ENCODE measurements at regions not wholly inside any gene's neighbourhood (a gene's known extent, or its start where the extent isn't known, plus 50 kb on each side); places are given as distances from the start of the nearest gene placed in this dataset.

DNA sequence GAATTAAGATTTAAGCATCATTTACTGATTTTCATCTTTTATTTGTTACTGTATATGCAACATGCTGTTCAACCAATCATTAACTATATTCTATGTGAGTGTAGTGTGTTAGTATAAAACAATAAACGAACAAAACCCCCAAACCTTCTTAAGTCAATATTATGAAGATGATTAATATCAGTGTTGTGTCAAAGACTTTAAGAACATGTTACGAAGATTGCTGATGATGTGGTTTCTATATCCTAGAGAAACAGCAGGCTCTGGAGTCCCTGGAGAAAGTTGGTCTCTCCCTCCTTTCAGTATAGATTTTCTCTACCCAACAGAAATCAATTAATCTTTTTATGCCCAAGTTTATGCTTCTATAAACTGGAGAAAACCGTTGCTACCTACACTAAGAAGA, 393.8 kb upstream of the HSF2 start:
- Histone ChIP-seq H3K18ac (ENCODE audit: insufficient read length, low read depth, low read length) (no peak overlapping the region), H4K5ac (ENCODE audit: insufficient read length, low read depth, low read length) (no peak overlapping the region), H3K79me1 (ENCODE audit: insufficient read depth, low read depth, low read length, poor library complexity, severe bottlenecking) (no peaks in the 10 kb centered on the region), H3K23me2 (ENCODE audit: insufficient read length, low read depth, low read length, poor library complexity, severe bottlenecking) (no peaks in the 10 kb centered on the region), H2AFZ (ENCODE audit: low read length) (no peak overlapping the region), H3K4ac (ENCODE audit: low read depth, low read length) (no peak overlapping the region), H3K4me2 (ENCODE audit: insufficient read depth, insufficient read length, low read length) (no peak overlapping the region), H3K4me1 (ENCODE audit: insufficient read depth, low read length) (peaks cover 9% of the 10 kb centered on the region; the same call in 1 of the 2 replicates), H4K91ac (ENCODE audit: insufficient read length, low read depth, low read length) (no peak overlapping the region), H3K9me3 (ENCODE audit: control insufficient read depth, low read depth, low read length) (no peaks in the 10 kb centered on the region), H4K20me1 (ENCODE audit: control insufficient read depth, insufficient read depth, insufficient read length) (no peaks in the 10 kb centered on the region), H3K79me2 (ENCODE audit: insufficient read depth, low read length) (no peaks in the 10 kb centered on the region), H3K56ac (ENCODE audit: insufficient read length, low read depth, low read length) (no peak overlapping the region), H2BK20ac (ENCODE audit: low read depth, low read length, poor library complexity, severe bottlenecking) (no peak overlapping the region), H3T11ph (ENCODE audit: low read length) (no peak overlapping the region), H2BK12ac (ENCODE audit: insufficient read length, low read depth, low read length) (no peak overlapping the region), H2AK5ac (ENCODE audit: insufficient read length, low read length) (no peak overlapping the region), H2BK120ac (ENCODE audit: low read depth, low read length, poor library complexity, severe bottlenecking) (no peak overlapping the region), H3K9ac (ENCODE audit: extremely low read depth, insufficient read length, low read length) (no peak overlapping the region), H2BK5ac (ENCODE audit: insufficient read length, low read length) (no peak overlapping the region), H3K23ac (ENCODE audit: insufficient read length, low read depth, low read length) (no peak overlapping the region), H4K8ac (replicated peaks; ENCODE audit: insufficient read length, low read depth, low read length) (no peak overlapping the region), H3K27me3 (ENCODE audit: insufficient read depth, low read length) (no peaks in the 10 kb centered on the region), H3K14ac (ENCODE audit: insufficient read depth, low read length) (no peak overlapping the region), H3K27ac (ENCODE audit: insufficient read length, low read depth, low read length) (no peak overlapping the region), H2BK15ac (ENCODE audit: low read depth, low read length) (no peak overlapping the region)
- peaks cover 45 to 49% of the 10 kb centered on the region in 2 experiments for H3K4me1 Mint-ChIP-seq
- peaks cover 0 to 6% (median 5%) of the 10 kb centered on the region in 3 experiments; a peak in 3 of 7 replicates for H3K36me3 Mint-ChIP-seq (ENCODE audit: insufficient read depth in 1 of 3, low read depth in 3 of 3)
- H3K4me3 Mint-ChIP-seq, result no peak overlapping the region
- H3K27ac Mint-ChIP-seq, result no peak overlapping the region; a peak in 1 of 7 replicates
- no peak for DNase-seq
- H3K27me3 Mint-ChIP-seq (ENCODE audit: low read depth), result no peaks in the 10 kb centered on the region
- TF ChIP-seq, protein P1, sequence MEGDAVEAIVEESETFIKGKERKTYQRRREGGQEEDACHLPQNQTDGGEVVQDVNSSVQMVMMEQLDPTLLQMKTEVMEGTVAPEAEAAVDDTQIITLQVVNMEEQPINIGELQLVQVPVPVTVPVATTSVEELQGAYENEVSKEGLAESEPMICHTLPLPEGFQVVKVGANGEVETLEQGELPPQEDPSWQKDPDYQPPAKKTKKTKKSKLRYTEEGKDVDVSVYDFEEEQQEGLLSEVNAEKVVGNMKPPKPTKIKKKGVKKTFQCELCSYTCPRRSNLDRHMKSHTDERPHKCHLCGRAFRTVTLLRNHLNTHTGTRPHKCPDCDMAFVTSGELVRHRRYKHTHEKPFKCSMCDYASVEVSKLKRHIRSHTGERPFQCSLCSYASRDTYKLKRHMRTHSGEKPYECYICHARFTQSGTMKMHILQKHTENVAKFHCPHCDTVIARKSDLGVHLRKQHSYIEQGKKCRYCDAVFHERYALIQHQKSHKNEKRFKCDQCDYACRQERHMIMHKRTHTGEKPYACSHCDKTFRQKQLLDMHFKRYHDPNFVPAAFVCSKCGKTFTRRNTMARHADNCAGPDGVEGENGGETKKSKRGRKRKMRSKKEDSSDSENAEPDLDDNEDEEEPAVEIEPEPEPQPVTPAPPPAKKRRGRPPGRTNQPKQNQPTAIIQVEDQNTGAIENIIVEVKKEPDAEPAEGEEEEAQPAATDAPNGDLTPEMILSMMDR (conservative IDR thresholded peaks at IDR 0.05), result no peak
- no peaks in the 10 kb centered on the region; a peak in 1 of 5 replicates for H3K9me3 Mint-ChIP-seq
- no CpG with 5 or more reads among the region's 3 CpGs for WGBS (ENCODE audit: extremely low coverage, insufficient read length, low lambda C conversion rate)

All from H9 (cell line).